K562 (cell line): ENCODE measurements at regions not wholly inside any gene's neighbourhood (a gene's known extent, or its start where the extent isn't known, plus 50 kb on each side); places are given as distances from the start of the nearest gene placed in this dataset.

Source experiments
- ARNT ChIP-seq, 2 experiments: fragments of 450-650 bp; IDR thresholded peaks; 2 replicates each; pipeline ENCODE4 v1.6.1; 2016; ENCODE audit warnings: mild to moderate bottlenecking in 1 of 2
- CTCF ChIP-seq, 3 experiments: IDR thresholded peaks in 2 of 3; conservative IDR thresholded peaks in 1 of 3; 2 replicates each; pipeline ENCODE4 v1.5.1; 2011 to 2012; ENCODE audit warnings: low read length in 3 of 3, mild to moderate bottlenecking in 3 of 3, control low read depth in 2 of 3, improper control_type of control experiment in 1 of 3, inconsistent platforms in 1 of 3, low read depth in 1 of 3, mixed read lengths in 1 of 3, moderate library complexity in 1 of 3; ENCODE audit not compliant: insufficient read depth in 2 of 3
- DMBX1 ChIP-seq: fragments of 250-450 bp; sonication (Bioruptor Pico); IDR thresholded peaks from 2 replicates; pipeline ENCODE4 v1.8.0; 2022; ENCODE audit warnings: inconsistent platforms, mild to moderate bottlenecking, moderate library complexity, borderline replicate concordance
- ILF3 ChIP-seq: fragments of 450-650 bp; IDR thresholded peaks from 2 replicates; pipeline ENCODE4 v1.6.1; 2018; ENCODE audit warnings: antibody characterized with exemption, mild to moderate bottlenecking, moderate library complexity, borderline replicate concordance
- JUND ChIP-seq, 2 experiments: IDR thresholded peaks; 2 replicates in 1 of 2; 3 replicates in 1 of 2; pipeline ENCODE4 v1.6.1; 2011; ENCODE audit warnings: borderline replicate concordance in 2 of 2, low read depth in 2 of 2, low read length in 2 of 2, improper control_type of control experiment in 1 of 2, missing biosample characterization in 1 of 2, missing genetic modification characterization in 1 of 2, missing genetic modification reagents in 1 of 2
- MLX ChIP-seq, 2 experiments: fragments of 450-650 bp in 1 of 2; sonication (generic) in 1 of 2; formaldehyde crosslinking; conservative IDR thresholded peaks; 2 replicates each; pipeline versions ENCODE4 v1.4.0 to v1.8.1; 2020 to 2022; ENCODE audit warnings: mild to moderate bottlenecking in 1 of 2, missing genetic modification reagents in 1 of 2
- NBN ChIP-seq: fragments of 450-650 bp; IDR thresholded peaks from 2 replicates; pipeline ENCODE4 v1.6.1; 2016; ENCODE audit warnings: low read depth, mild to moderate bottlenecking
- NEUROD1 ChIP-seq: fragments of 150-350 bp; IDR thresholded peaks from 2 replicates; pipeline ENCODE4 v1.6.1; 2014; ENCODE audit warnings: borderline replicate concordance, low read length, low read depth; ENCODE audit not compliant: partially characterized antibody
- PML ChIP-seq: IDR thresholded peaks from 2 replicates; pipeline ENCODE4 v1.6.1; 2012; ENCODE audit warnings: low read length, inconsistent platforms
- SMAD1 ChIP-seq: fragments of 150-350 bp; IDR thresholded peaks from 2 replicates; pipeline ENCODE4 v1.6.1; 2014; ENCODE audit warnings: low read length, low read depth; ENCODE audit not compliant: partially characterized antibody
- SP1 ChIP-seq: sonication (generic); formaldehyde crosslinking; IDR thresholded peaks from 2 replicates; pipeline ENCODE4 v1.8.1; 2022; ENCODE audit warnings: mild to moderate bottlenecking, missing genetic modification reagents

GRCh38 chr7:130950054-130950453 is 216.0 kb upstream of the KLF14 start:
- TF ChIP-seq JUND (IDR thresholded peaks at IDR 0.05; ENCODE audit: borderline replicate concordance, low read depth, low read length) (no peak), JUND (tag; IDR thresholded peaks at IDR 0.05; ENCODE audit: borderline replicate concordance, low read depth, low read length) (no peak), SP1 (CRISPR knock-in tag) (no peak), PML (no peak), SMAD1 (no peak), CTCF (IDR thresholded peaks at IDR 0.05 in 2 of 3, conservative IDR thresholded peaks at IDR 0.05 in 1 of 3; ENCODE audit: insufficient read depth in 2 of 3, low read depth in 1 of 3, low read length in 3 of 3) (no peak), MLX (CRISPR knock-in tag; conservative IDR thresholded peaks at IDR 0.05) (no peak), NEUROD1 (no peak), DMBX1 (CRISPR knock-in tag) (no peak), NBN (no peak), ARNT (IDR thresholded peaks at IDR 0.05) (no peak), ILF3 (no peak)
